Embryonic facial prominence (tissue), 1 donor: ENCODE measurements at regions not wholly inside any gene's neighbourhood (a gene's known extent, or its start where the extent isn't known, plus 50 kb on each side); places are given as distances from the start of the nearest gene placed in this dataset.
"Not testable (repeated sequence)": the region's sequence is repeated elsewhere in the genome, so short reads cannot be mapped to it uniquely, and the experiment has no call there.

Experiments
- DNase-seq: peaks from one replicate; pipeline ENCODE4 v3.0.0-alpha.2; 2016; ENCODE audit errors: extremely low spot score

- DNase-seq, result not testable (repeated sequence)
Measured at GRCh38 chr2:87669633-87670231, 78.2 kb upstream of the PLGLB2 start.

GRCh38 chr2:87672404-87672803, 75.5 kb upstream of the PLGLB2 start:
- DNase-seq, result not testable (repeated sequence)

- DNase-seq, result not testable (repeated sequence)
Measured at GRCh38 chr2:87674729-87675128, 73.2 kb upstream of the PLGLB2 start.

- DNase-seq, result not testable (repeated sequence)
Measured at GRCh38 chr2:87675487-87675886, 72.4 kb upstream of the PLGLB2 start.

DNA sequence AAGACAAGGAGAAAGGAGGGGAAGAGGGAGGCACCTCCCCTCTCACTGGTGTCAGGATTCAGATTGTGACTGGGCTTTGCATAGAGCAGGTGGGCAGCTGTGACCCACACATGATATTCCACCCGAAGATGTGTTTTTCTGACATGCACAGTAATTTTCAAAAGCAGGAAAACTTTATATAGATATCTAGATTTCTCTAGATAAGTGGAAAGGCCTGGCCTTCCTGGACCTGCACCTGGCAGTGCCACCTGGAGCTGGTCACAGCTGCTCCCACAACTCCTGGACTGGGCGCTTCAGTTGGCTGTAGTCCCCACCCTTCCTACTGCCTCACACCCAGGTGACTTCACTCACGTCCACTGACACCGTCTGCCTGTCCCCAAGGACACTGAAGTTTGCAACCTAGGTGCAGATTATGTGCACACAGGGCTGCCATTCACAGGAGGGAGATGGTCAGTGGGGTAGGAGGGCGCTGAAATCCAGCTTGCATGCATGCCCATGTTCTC, 70.4 kb upstream of the PLGLB2 start:
- not testable (repeated sequence) for DNase-seq

GRCh38 chr2:87678742-87679173, 69.1 kb upstream of the PLGLB2 start:
- DNase-seq, result not testable (repeated sequence)

GRCh38 chr2:87679950-87680349, 67.9 kb upstream of the PLGLB2 start:
- DNase-seq, result not testable (repeated sequence)

GRCh38 chr2:87680691-87681090, 67.2 kb upstream of the PLGLB2 start:
- not testable (repeated sequence) for DNase-seq

DNA sequence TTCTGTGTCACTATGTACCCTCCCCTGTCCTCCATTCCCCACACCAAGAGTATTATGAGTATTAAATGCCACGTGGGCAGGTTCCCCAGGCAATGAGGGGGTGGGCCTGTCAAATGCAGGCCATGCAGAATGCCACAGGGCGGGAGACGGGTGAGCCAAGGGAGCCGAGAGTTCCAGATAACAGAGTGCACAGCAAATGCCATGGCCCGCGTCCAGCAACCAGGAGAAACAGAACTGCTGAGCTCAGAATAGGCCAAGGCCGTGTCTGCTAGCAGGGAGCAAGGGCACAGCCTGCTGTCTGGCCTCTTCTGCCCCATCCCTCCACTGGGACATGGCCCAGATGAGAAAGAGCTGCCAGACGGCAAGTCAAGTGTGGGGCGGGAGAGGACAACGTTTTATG, 64.4 kb upstream of the PLGLB2 start:
- DNase-seq, result not testable (repeated sequence)

DNA sequence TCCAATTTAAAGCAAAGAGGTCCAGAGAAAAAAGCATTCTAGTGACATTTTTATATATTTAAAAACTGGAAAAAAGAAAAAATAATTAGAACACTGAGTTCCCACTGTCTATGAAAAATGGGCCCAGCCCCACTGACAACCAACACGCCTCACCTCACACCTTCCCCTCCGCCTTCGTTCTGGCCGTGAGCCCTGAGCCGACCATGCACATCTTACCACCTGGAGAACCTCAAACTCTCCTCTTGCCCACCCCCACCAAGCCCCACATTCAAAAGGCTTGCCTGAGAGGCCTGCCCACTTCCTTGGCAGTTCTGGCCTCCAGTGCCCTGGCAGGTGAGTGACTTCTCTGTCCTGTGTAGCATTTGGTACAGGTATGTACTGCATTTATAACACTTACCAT, 63.9 kb upstream of the PLGLB2 start:
- DNase-seq, result not testable (repeated sequence)

- not testable (repeated sequence) for DNase-seq
Measured at GRCh38 chr2:87685558-87685957, 62.3 kb upstream of the PLGLB2 start.

- DNase-seq, result not testable (repeated sequence)
Measured at GRCh38 chr2:87686873-87687549, 60.9 kb upstream of the PLGLB2 start.

- not testable (repeated sequence) for DNase-seq
Measured at GRCh38 chr2:87687550-87688270, 60.2 kb upstream of the PLGLB2 start.

DNA sequence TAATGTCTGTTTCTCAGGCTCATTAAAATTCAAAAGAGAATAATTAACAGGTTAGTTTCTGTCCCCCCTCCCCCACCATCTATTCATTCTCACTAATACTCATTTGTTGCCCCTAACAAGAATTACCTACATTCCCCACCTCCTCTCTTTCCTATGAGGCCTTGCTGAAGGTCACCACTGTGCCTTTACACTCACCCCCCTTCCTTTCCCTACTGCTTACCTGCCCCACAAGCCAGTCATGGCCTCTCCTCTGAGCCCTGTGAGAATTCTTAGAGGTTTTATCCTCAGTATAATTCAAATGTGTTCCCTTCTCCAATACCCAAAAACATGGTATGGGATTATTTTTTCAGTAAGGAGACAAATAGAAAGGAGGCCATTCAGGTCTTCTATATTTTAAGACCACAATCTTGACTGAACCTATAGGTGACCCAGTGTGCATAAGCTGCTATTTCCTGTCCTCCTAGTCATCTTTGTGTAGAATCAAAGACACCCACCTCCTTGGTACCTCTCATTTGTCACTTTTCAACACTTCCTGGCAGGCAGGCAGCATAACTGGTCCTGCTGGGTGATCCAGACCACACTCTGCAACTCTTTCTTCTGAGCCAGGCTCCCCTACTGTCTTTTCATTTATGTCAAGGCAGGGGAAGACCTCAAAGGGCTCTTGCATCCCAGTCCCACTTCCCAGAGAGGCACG, 55.8 kb upstream of the PLGLB2 start:
- DNase-seq, result not testable (repeated sequence)

DNA sequence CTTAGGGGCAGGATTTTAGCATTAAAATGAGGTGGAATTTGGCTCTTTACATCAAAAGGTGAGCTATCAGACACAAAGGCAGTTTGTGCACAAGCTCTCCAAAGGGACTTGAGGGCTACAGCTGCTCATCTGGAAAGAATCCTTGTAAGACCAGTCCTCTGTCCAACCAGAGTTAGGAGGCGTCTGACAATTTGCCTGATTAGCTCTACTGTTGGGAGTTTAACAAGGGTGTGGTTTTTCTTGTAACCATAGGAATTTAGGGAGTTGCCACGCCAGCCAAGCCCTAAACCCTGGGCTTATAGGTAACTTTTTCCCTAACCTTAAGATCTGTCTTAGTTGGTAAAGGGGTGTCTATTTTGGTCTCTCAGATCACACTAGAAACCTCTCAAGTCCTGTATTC, 55.0 kb upstream of the PLGLB2 start:
- DNase-seq, result not testable (repeated sequence)

DNA sequence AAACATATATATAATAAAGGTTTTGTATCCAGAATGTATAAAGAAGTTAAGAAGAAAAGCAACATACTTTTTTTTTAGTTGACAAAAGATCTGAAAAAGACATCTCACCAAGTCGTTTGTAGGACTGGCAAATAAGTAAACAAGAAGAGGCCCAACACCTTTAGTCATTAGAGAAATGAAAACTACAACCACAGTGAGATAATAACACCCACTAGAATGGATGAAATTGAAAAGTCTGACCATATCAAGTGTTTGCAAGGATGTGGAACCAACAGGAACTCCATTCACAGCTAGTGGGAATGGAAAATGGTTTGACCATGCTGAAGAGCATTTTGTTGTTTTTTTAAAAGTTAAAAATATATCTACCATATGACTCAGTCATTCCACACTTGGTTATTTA, 54.0 kb upstream of the PLGLB2 start:
- not testable (repeated sequence) for DNase-seq

- not testable (repeated sequence) for DNase-seq
Measured at GRCh38 chr2:87695596-87696323, 52.1 kb upstream of the PLGLB2 start.
